GM12878 (cell line): ENCODE measurements at regions not wholly inside any gene's neighbourhood (a gene's known extent, or its start where the extent isn't known, plus 50 kb on each side); places are given as distances from the start of the nearest gene placed in this dataset.

ENCODE experiments used
- CEBPB ChIP-seq, 2 experiments: fragments of 150-350 bp in 1 of 2; IDR thresholded peaks; 2 replicates each; pipeline ENCODE4 v1.6.1; 2012 to 2014; ENCODE audit warnings: low read depth in 2 of 2, low read length in 2 of 2, borderline replicate concordance in 1 of 2, inconsistent platforms in 1 of 2
- ESRRA ChIP-seq: IDR thresholded peaks from 2 replicates; pipeline ENCODE4 v1.6.1; 2012; ENCODE audit warnings: mild to moderate bottlenecking, low read length, improper control_type of control experiment
- FOXK2 ChIP-seq: fragments of 450-650 bp; IDR thresholded peaks from 2 replicates; pipeline ENCODE4 v1.6.1; 2017; ENCODE audit warnings: mild to moderate bottlenecking, moderate library complexity
- GATAD2B ChIP-seq: fragments of 450-650 bp; conservative IDR thresholded peaks from 2 replicates; pipeline ENCODE4 v1.6.1; 2017; ENCODE audit warnings: low read depth, mild to moderate bottlenecking, moderate library complexity
- POLR2AphosphoS5 ChIP-seq: IDR thresholded peaks from 2 replicates; pipeline ENCODE4 v1.6.1; 2011; ENCODE audit warnings: mild to moderate bottlenecking, low read length, inconsistent platforms
- RAD21 ChIP-seq: IDR thresholded peaks from 2 replicates; pipeline ENCODE4 v1.6.1; 2011; ENCODE audit warnings: mild to moderate bottlenecking, low read depth, low read length, moderate library complexity; ENCODE audit not compliant: insufficient read depth
- SIN3A ChIP-seq: IDR thresholded peaks from 2 replicates; pipeline ENCODE4 v1.6.1; 2012; ENCODE audit warnings: low read depth, low read length, improper control_type of control experiment
- SIX5 ChIP-seq: IDR thresholded peaks from 2 replicates; pipeline ENCODE4 v1.6.1; 2011; ENCODE audit warnings: mild to moderate bottlenecking, low read depth, low read length, moderate library complexity; ENCODE audit not compliant: severe bottlenecking
- SP1 ChIP-seq: IDR thresholded peaks from one replicate; pipeline ENCODE4 v1.6.1; 2011; ENCODE audit warnings: low read depth, low read length
- STAT1 ChIP-seq: fragments of 450-650 bp; conservative IDR thresholded peaks from 2 replicates; pipeline ENCODE4 v1.6.1; 2014; ENCODE audit warnings: antibody characterized with exemption, mild to moderate bottlenecking
- TARDBP ChIP-seq: IDR thresholded peaks from 2 replicates; pipeline ENCODE4 v1.6.1; 2016; ENCODE audit warnings: borderline replicate concordance
- ZNF384 ChIP-seq: IDR thresholded peaks from 2 replicates; pipeline ENCODE4 v1.6.1; 2012; ENCODE audit warnings: low read depth, mild to moderate bottlenecking, low read length, improper control_type of control experiment, borderline replicate concordance
- TF ChIP-seq, protein P1 (sequence below), 3 experiments: IDR thresholded peaks in 2 of 3; conservative IDR thresholded peaks in 1 of 3; 2 replicates each; pipeline ENCODE4 v1.5.1; 2011; ENCODE audit warnings: low read depth in 3 of 3, low read length in 3 of 3, mild to moderate bottlenecking in 3 of 3, control low read depth in 2 of 3, moderate library complexity in 2 of 3, inconsistent platforms in 1 of 3, mixed read lengths in 1 of 3; ENCODE audit not compliant: control insufficient read depth in 2 of 3, insufficient read depth in 1 of 3; ENCODE audit errors: extremely low read depth in 1 of 3
- TF ChIP-seq, protein P2 (sequence below): IDR thresholded peaks from 2 replicates; pipeline ENCODE4 v1.6.1; 2011; ENCODE audit warnings: low read depth, low read length, improper control_type of control experiment, borderline replicate concordance

DNA sequence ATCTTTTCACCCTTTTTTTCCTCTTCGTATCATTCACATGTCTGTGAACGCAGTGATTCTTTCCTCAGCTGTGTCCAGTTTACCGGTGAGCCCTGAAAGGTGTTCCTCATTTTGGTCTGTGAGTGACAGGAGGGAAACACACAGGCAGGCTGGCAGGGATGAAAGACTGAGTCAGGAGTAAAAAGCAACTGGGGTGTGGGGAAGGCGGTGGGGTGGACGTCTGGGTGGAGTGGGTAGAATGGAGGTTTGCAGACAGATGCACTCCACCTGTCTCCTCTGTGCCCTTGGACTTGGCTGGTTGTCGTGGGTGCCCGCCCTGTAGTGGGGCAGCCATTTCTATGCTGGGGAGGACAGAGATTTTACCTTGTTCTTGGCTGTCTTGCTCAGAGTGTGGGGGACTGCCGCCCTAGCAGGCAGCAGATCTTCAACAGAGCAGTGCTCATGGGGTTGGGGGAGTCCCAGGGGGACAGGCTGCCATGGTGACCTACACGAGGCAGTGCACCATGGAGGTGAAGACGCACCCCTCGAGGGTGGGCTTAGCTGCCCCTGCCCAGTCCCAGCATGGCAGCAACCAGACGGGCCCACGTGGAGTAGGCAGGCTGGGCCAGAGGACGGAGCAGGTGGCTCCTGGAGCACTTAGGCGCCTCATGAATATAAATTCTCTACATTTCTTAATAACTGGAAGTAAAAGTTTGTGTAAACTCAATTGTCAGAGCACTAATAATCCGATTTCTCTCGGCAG, 603.7 kb downstream of the TBC1D22A start:
- no peak for TF ChIP-seq TARDBP
- TF ChIP-seq STAT1 = no peak
- TF ChIP-seq POLR2AphosphoS5 = no peak
- TF ChIP-seq SIX5 = no peak
- TF ChIP-seq ZNF384 = no peak
- TF ChIP-seq, protein P1, sequence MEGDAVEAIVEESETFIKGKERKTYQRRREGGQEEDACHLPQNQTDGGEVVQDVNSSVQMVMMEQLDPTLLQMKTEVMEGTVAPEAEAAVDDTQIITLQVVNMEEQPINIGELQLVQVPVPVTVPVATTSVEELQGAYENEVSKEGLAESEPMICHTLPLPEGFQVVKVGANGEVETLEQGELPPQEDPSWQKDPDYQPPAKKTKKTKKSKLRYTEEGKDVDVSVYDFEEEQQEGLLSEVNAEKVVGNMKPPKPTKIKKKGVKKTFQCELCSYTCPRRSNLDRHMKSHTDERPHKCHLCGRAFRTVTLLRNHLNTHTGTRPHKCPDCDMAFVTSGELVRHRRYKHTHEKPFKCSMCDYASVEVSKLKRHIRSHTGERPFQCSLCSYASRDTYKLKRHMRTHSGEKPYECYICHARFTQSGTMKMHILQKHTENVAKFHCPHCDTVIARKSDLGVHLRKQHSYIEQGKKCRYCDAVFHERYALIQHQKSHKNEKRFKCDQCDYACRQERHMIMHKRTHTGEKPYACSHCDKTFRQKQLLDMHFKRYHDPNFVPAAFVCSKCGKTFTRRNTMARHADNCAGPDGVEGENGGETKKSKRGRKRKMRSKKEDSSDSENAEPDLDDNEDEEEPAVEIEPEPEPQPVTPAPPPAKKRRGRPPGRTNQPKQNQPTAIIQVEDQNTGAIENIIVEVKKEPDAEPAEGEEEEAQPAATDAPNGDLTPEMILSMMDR (IDR thresholded peaks at IDR 0.05 in 2 of 3, conservative IDR thresholded peaks at IDR 0.05 in 1 of 3; ENCODE audit: control insufficient read depth in 2 of 3, extremely low read depth in 1 of 3, insufficient read depth in 1 of 3, low read depth in 3 of 3, low read length in 3 of 3) = no peak
- TF ChIP-seq SIN3A = no peak
- no peak for TF ChIP-seq ESRRA
- no peak for TF ChIP-seq FOXK2
- TF ChIP-seq, protein P2, sequence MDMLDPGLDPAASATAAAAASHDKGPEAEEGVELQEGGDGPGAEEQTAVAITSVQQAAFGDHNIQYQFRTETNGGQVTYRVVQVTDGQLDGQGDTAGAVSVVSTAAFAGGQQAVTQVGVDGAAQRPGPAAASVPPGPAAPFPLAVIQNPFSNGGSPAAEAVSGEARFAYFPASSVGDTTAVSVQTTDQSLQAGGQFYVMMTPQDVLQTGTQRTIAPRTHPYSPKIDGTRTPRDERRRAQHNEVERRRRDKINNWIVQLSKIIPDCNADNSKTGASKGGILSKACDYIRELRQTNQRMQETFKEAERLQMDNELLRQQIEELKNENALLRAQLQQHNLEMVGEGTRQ = no peak
- TF ChIP-seq CEBPB (IDR thresholded peaks at IDR 0.05; ENCODE audit: borderline replicate concordance in 1 of 2, low read depth in 2 of 2, low read length in 2 of 2) = no peak
- TF ChIP-seq SP1 = no peak
- no peak for TF ChIP-seq RAD21
- TF ChIP-seq GATAD2B = no peak
